Keratinocyte (primary cell): ENCODE measurements at regions not wholly inside any gene's neighbourhood (a gene's known extent, or its start where the extent isn't known, plus 50 kb on each side); places are given as distances from the start of the nearest gene placed in this dataset.

Experiments
- DNase-seq: peaks from one replicate; pipeline ENCODE4 v3.0.0-alpha.2; 2011; ENCODE audit warnings: low read depth, missing footprints, low spot score
- FAIRE-seq: peaks from 2 replicates; lab custom pipeline; 2011; peaks lifted over from hg19 to GRCh38; lab: Jason Lieb, UNC
- H2AFZ ChIP-seq: 2 replicates; pipeline ENCODE4 v1.6.0; 2012; ENCODE audit warnings: low read length, control low read depth, inconsistent platforms; ENCODE audit not compliant: control insufficient read depth
- H3K27ac ChIP-seq: 2 replicates; pipeline ENCODE4 v1.5.1; 2011; ENCODE audit warnings: low read length; ENCODE audit not compliant: control insufficient read depth, insufficient read depth
- H3K27me3 ChIP-seq: 3 replicates; pipeline ENCODE4 v1.6.0; 2011; ENCODE audit warnings: low read length; ENCODE audit not compliant: control insufficient read depth, insufficient read depth; ENCODE audit errors: extremely low read depth
- H3K36me3 ChIP-seq, 2 experiments: 2 replicates in 1 of 2; 3 replicates in 1 of 2; pipeline ENCODE4 v1.5.1; 2011; ENCODE audit warnings: low read length in 2 of 2, mild to moderate bottlenecking in 1 of 2; ENCODE audit not compliant: control insufficient read depth in 2 of 2, insufficient read depth in 2 of 2; ENCODE audit errors: extremely low read depth in 1 of 2
- H3K4me1 ChIP-seq: 3 replicates; pipeline ENCODE4 v1.5.1; 2011; ENCODE audit warnings: low read length; ENCODE audit not compliant: control insufficient read depth, insufficient read depth; ENCODE audit errors: extremely low read depth
- H3K4me2 ChIP-seq: 3 replicates; pipeline ENCODE4 v1.6.0; 2011; ENCODE audit warnings: low read depth, low read length; ENCODE audit not compliant: control insufficient read depth, insufficient read depth; ENCODE audit errors: extremely low read depth
- H3K4me3 ChIP-seq, 3 experiments: fragments of 200-600 bp in 1 of 3; sonication (generic) in 1 of 3; 2 replicates in 2 of 3; 3 replicates in 1 of 3; pipeline ENCODE4 v1.5.1; 2011 to 2016; ENCODE audit warnings: low read length in 3 of 3, mild to moderate bottlenecking in 3 of 3, control low read depth in 2 of 3, inconsistent platforms in 1 of 3, low read depth in 1 of 3, mixed read lengths in 1 of 3, mixed run types in 1 of 3, moderate library complexity in 1 of 3; ENCODE audit not compliant: control insufficient read depth in 2 of 3, insufficient read depth in 2 of 3; ENCODE audit errors: extremely low read depth in 1 of 3
- H3K79me2 ChIP-seq: 2 replicates; pipeline ENCODE4 v1.6.0; 2012; ENCODE audit warnings: low read length; ENCODE audit not compliant: control insufficient read depth, insufficient read depth
- H3K9ac ChIP-seq: 3 replicates; pipeline ENCODE4 v1.6.0; 2011; ENCODE audit warnings: low read length; ENCODE audit not compliant: control insufficient read depth, insufficient read depth; ENCODE audit errors: extremely low read depth
- H3K9me1 ChIP-seq: 3 replicates; pipeline ENCODE4 v1.6.0; 2011; ENCODE audit warnings: low read length; ENCODE audit not compliant: control insufficient read depth, insufficient read depth; ENCODE audit errors: extremely low read depth
- H3K9me3 ChIP-seq: 2 replicates; pipeline ENCODE4 v1.5.1; 2012; ENCODE audit warnings: low read depth, low read length; ENCODE audit not compliant: control insufficient read depth
- H4K20me1 ChIP-seq: 3 replicates; pipeline ENCODE4 v1.6.0; 2011; ENCODE audit warnings: low read length; ENCODE audit not compliant: control insufficient read depth, insufficient read depth; ENCODE audit errors: extremely low read depth
- EZH2 ChIP-seq: IDR thresholded peaks from one replicate; pipeline ENCODE4 v1.6.1; 2012; ENCODE audit warnings: inconsistent platforms, mild to moderate bottlenecking, low read length, moderate library complexity
- dilution Hi-C: fragments of 300-500 bp; cut with MboI; formaldehyde crosslinking; loops from one replicate; pipeline ENCODE4 v1.7.0; 2020; ENCODE audit warnings: low sequenced_read_pairs; ENCODE audit not compliant: extremely low pct_ligation_motif_present
- TF ChIP-seq, protein P1 (sequence below), 3 experiments: IDR thresholded peaks in 1 of 3; conservative IDR thresholded peaks in 1 of 3; optimal IDR thresholded peaks in 1 of 3; 2 replicates in 2 of 3; 3 replicates in 1 of 3; pipeline versions ENCODE3 to v1.5.1; 2011; ENCODE audit warnings: low read length in 3 of 3, mild to moderate bottlenecking in 3 of 3, moderate library complexity in 2 of 3, control low read depth in 1 of 3, inconsistent platforms in 1 of 3; ENCODE audit not compliant: insufficient read depth in 2 of 3; ENCODE audit errors: extremely low read depth in 1 of 3

DNA sequence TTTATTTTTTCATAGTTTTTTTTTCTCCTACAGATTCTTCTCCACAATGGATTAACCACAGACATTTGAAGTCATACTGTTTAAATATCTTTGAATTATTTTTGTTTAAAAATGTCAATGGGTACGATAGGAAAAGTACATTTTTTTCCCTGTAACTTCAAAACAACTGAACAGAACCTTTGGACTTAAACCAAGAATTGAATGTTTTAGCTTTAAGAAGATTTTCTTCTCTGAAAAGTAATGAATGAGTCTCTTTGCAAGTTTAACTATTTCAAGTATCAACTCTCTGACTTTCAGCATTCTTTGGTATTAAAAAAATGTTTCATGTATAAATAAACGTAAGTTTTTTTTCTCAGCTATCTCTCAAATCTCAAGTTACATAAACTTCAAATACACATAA lies 364.3 kb downstream of the FBXO8 start:
- H3K9me1 ChIP-seq = no peaks in the 10 kb centered on the region
- H4K20me1 ChIP-seq = no peaks in the 10 kb centered on the region
- no peak overlapping the region for H3K9ac ChIP-seq
- H3K4me2 ChIP-seq = no peak overlapping the region
- H3K9me3 ChIP-seq = no peaks in the 10 kb centered on the region
- dilution Hi-C loops = no loop called here
- H3K27ac ChIP-seq = no peak overlapping the region
- no peaks in the 10 kb centered on the region for H3K4me1 ChIP-seq
- H3K27me3 ChIP-seq = no peaks in the 10 kb centered on the region
- FAIRE-seq (no peak), DNase-seq (no peak)
- H2AFZ ChIP-seq = no peak overlapping the region
- no peak for TF ChIP-seq EZH2
- TF ChIP-seq, protein P1, sequence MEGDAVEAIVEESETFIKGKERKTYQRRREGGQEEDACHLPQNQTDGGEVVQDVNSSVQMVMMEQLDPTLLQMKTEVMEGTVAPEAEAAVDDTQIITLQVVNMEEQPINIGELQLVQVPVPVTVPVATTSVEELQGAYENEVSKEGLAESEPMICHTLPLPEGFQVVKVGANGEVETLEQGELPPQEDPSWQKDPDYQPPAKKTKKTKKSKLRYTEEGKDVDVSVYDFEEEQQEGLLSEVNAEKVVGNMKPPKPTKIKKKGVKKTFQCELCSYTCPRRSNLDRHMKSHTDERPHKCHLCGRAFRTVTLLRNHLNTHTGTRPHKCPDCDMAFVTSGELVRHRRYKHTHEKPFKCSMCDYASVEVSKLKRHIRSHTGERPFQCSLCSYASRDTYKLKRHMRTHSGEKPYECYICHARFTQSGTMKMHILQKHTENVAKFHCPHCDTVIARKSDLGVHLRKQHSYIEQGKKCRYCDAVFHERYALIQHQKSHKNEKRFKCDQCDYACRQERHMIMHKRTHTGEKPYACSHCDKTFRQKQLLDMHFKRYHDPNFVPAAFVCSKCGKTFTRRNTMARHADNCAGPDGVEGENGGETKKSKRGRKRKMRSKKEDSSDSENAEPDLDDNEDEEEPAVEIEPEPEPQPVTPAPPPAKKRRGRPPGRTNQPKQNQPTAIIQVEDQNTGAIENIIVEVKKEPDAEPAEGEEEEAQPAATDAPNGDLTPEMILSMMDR (optimal IDR thresholded peaks at IDR 0.05 in 1 of 3, IDR thresholded peaks at IDR 0.05 in 1 of 3, conservative IDR thresholded peaks at IDR 0.05 in 1 of 3; ENCODE audit: extremely low read depth in 1 of 3, insufficient read depth in 2 of 3, low read length in 3 of 3) = no peak
- H3K4me3 ChIP-seq = no peak overlapping the region
- no peaks in the 10 kb centered on the region for H3K79me2 ChIP-seq
- no peaks in the 10 kb centered on the region for H3K36me3 ChIP-seq

DNA sequence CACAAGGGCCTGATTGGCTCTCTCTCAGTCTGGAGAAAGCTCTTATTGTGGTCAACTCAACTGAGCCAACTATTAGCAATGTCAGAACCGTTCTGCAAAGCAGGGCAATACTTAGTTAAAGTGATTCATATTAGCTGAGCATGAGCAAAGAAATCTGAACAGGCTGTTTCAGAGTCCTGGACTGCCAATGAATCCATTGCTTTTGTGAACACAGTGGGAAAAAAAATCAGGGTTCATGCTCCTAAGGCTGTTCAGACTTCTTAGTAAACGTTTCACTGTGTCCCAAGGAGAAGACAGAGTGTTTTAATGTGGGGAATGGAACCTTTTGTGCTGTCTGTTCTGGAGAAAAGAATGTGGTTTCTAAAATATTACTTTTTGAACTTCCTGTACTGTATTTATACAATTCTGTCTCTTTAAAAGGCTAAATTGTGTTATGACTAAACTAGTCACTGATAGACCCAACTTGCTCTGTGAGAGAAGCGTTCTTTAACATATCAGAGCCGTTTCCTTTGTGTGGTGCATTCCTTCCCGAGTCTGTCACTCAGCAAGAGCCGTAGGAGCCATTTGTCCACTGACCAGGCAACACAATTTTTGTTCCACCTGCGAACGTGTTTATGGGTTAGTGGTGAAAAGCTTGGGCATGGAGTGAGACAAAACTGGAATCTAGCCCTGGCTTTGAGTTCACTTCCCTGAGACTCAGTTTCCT lies 366.1 kb downstream of the FBXO8 start:
- no peak for FAIRE-seq

More for the DNA sequence above, 366.1 kb downstream of the FBXO8 start:
- Histone ChIP-seq H3K4me1 (no peaks in the 10 kb centered on the region), H2AFZ (no peak overlapping the region), H3K4me2 (no peak overlapping the region), H3K4me3 (no peak overlapping the region), H3K9ac (no peak overlapping the region), H4K20me1 (no peaks in the 10 kb centered on the region), H3K27me3 (no peaks in the 10 kb centered on the region), H3K9me3 (no peaks in the 10 kb centered on the region), H3K79me2 (no peaks in the 10 kb centered on the region), H3K27ac (no peak overlapping the region), H3K9me1 (no peaks in the 10 kb centered on the region), H3K36me3 (no peaks in the 10 kb centered on the region)
- TF ChIP-seq, protein P1 (optimal IDR thresholded peaks at IDR 0.05 in 1 of 3, IDR thresholded peaks at IDR 0.05 in 1 of 3, conservative IDR thresholded peaks at IDR 0.05 in 1 of 3; ENCODE audit: extremely low read depth in 1 of 3, insufficient read depth in 2 of 3, low read length in 3 of 3) = no peak
- TF ChIP-seq EZH2 = no peak
- no peak for DNase-seq
- dilution Hi-C loops = no loop called here
